ENCODE measurements at regions not wholly inside any gene's neighbourhood (a gene's known extent, or its start where the extent isn't known, plus 50 kb on each side); places are given as distances from the start of the nearest gene placed in this dataset.

DNA sequence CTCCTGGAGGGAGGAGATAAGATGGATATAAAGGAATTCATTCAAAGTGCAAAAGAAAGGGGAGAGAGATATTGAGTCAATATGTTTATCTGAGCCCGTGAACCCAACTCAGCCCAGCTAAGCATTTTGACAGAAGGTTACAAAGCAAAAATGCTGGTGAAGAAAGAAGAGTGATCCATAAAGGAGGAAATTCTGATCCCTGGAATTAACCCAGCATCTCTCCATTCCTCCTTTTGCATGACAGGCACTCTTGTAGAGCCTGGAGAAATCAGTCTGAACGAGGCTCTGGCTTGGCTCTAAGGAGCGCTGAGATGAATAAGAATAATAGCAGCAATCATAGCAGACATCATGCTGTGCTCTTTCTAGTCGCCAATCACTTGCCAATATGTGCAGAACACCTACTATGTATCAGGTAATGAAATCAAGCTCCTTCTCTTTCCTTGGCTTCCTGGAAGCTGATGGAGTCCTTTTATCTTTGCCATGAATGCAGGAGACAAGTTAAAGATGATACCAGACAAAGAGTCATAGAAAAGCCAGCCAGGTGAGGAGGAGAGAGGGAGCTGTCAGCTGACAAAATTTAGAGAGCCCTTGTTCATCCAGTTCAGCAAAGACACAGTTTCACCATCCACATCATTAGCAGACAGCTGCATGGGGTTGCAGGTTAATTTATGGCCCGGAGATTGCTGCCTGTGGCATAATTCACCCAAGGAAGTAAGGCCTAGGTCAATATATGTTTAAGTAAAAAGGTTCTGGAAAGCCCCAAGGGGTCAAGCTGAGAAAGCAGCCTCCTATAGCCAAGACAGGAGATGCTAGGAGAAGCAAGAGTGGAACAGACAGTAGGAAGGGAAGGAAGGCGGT is 476.5 kb upstream of the TBX3 start:
- TF ChIP-seq CTCF (IDR thresholded peaks at IDR 0.05; ENCODE audit: unreplicated experiment) = no peak
- Mint-ChIP-seq H3K9me3 (ENCODE audit: unreplicated experiment) (no peaks in the 10 kb centered on the region), H3K36me3 (ENCODE audit: low read depth, unreplicated experiment) (no peaks in the 10 kb centered on the region), H3K4me1 (ENCODE audit: unreplicated experiment) (no peaks in the 10 kb centered on the region), H3K27ac (ENCODE audit: unreplicated experiment) (no peak overlapping the region), H3K4me3 (ENCODE audit: unreplicated experiment) (no peak overlapping the region), H3K27me3 (ENCODE audit: unreplicated experiment) (peaks cover 3% of the 10 kb centered on the region)
- no peak for DNase-seq (ENCODE audit: low spot score)

- Mint-ChIP-seq H3K27ac (ENCODE audit: unreplicated experiment) (no peak overlapping the region), H3K9me3 (ENCODE audit: unreplicated experiment) (no peaks in the 10 kb centered on the region), H3K4me3 (ENCODE audit: unreplicated experiment) (no peak overlapping the region), H3K36me3 (ENCODE audit: low read depth, unreplicated experiment) (no peaks in the 10 kb centered on the region), H3K27me3 (ENCODE audit: unreplicated experiment) (peaks cover 4% of the 10 kb centered on the region), H3K4me1 (ENCODE audit: unreplicated experiment) (no peaks in the 10 kb centered on the region)
- no peak for DNase-seq (ENCODE audit: low spot score)
- TF ChIP-seq CTCF (IDR thresholded peaks at IDR 0.05; ENCODE audit: unreplicated experiment) = no peak
These were observed 474.8 kb upstream of the TBX3 start for GRCh38 chr12:115158816-115159215.

GRCh38 chr12:115155665-115156645 is 472.0 kb upstream of the TBX3 start:
- no peaks in the 10 kb centered on the region for H3K36me3 Mint-ChIP-seq (ENCODE audit: low read depth, unreplicated experiment)
- H3K27ac Mint-ChIP-seq (ENCODE audit: unreplicated experiment) = no peak overlapping the region
- no peak for DNase-seq (ENCODE audit: low spot score)
- H3K4me1 Mint-ChIP-seq (ENCODE audit: unreplicated experiment) = no peaks in the 10 kb centered on the region
- peaks cover 3% of the 10 kb centered on the region for H3K27me3 Mint-ChIP-seq (ENCODE audit: unreplicated experiment)
- no peak for TF ChIP-seq CTCF (IDR thresholded peaks at IDR 0.05; ENCODE audit: unreplicated experiment)
- H3K9me3 Mint-ChIP-seq (ENCODE audit: unreplicated experiment) = no peaks in the 10 kb centered on the region
- no peak overlapping the region for H3K4me3 Mint-ChIP-seq (ENCODE audit: unreplicated experiment)

GRCh38 chr12:115149685-115150378 is 465.9 kb upstream of the TBX3 start:
- Mint-ChIP-seq H3K4me1 (ENCODE audit: unreplicated experiment) (peaks cover 8% of the 10 kb centered on the region), H3K27ac (ENCODE audit: unreplicated experiment) (no peak overlapping the region), H3K36me3 (ENCODE audit: low read depth, unreplicated experiment) (no peaks in the 10 kb centered on the region), H3K27me3 (ENCODE audit: unreplicated experiment) (peaks cover 2% of the 10 kb centered on the region), H3K9me3 (ENCODE audit: unreplicated experiment) (no peaks in the 10 kb centered on the region), H3K4me3 (ENCODE audit: unreplicated experiment) (no peak overlapping the region)
- no peak for DNase-seq (ENCODE audit: low spot score)
- TF ChIP-seq CTCF (IDR thresholded peaks at IDR 0.05; ENCODE audit: unreplicated experiment) = no peak
